K562 (cell line): ENCODE measurements at regions not wholly inside any gene's neighbourhood (a gene's known extent, or its start where the extent isn't known, plus 50 kb on each side); places are given as distances from the start of the nearest gene placed in this dataset.

Source experiments
- NFIC ChIP-seq: fragments of 450-650 bp; IDR thresholded peaks from 2 replicates; pipeline ENCODE4 v1.6.1; 2017; ENCODE audit warnings: mild to moderate bottlenecking, inconsistent platforms
- SNRNP70 ChIP-seq: fragments of 200-400 bp; formaldehyde crosslinking; optimal IDR thresholded peaks from 2 replicates; pipeline ENCODE3; 2017; ENCODE audit warnings: low read depth, low read length
- ZNF143 ChIP-seq: sonication (generic); formaldehyde crosslinking; IDR thresholded peaks from 2 replicates; pipeline ENCODE4 v1.9.0; 2022; ENCODE audit warnings: mild to moderate bottlenecking, missing genetic modification reagents
- TF ChIP-seq, protein P1 (sequence below): sonication (generic); formaldehyde crosslinking; IDR thresholded peaks from 2 replicates; pipeline ENCODE4 v1.8.1; 2022; ENCODE audit warnings: missing genetic modification reagents
- TF ChIP-seq, protein P2 (sequence below), 3 experiments: IDR thresholded peaks in 2 of 3; conservative IDR thresholded peaks in 1 of 3; 2 replicates each; pipeline ENCODE4 v1.5.1; 2011 to 2012; ENCODE audit warnings: low read length in 3 of 3, mild to moderate bottlenecking in 3 of 3, control low read depth in 2 of 3, improper control_type of control experiment in 1 of 3, inconsistent platforms in 1 of 3, low read depth in 1 of 3, mixed read lengths in 1 of 3, moderate library complexity in 1 of 3; ENCODE audit not compliant: insufficient read depth in 2 of 3
- TF ChIP-seq, protein P3 (sequence below), 2 experiments: fragments of 450-650 bp in 1 of 2; sonication (generic) in 1 of 2; formaldehyde crosslinking in 1 of 2; IDR thresholded peaks in 1 of 2; conservative IDR thresholded peaks in 1 of 2; 2 replicates each; pipeline versions ENCODE4 v1.6.1 to v1.8.1; 2016 to 2023; ENCODE audit warnings: mild to moderate bottlenecking in 2 of 2, moderate library complexity in 2 of 2, inconsistent platforms in 1 of 2, missing genetic modification reagents in 1 of 2

DNA sequence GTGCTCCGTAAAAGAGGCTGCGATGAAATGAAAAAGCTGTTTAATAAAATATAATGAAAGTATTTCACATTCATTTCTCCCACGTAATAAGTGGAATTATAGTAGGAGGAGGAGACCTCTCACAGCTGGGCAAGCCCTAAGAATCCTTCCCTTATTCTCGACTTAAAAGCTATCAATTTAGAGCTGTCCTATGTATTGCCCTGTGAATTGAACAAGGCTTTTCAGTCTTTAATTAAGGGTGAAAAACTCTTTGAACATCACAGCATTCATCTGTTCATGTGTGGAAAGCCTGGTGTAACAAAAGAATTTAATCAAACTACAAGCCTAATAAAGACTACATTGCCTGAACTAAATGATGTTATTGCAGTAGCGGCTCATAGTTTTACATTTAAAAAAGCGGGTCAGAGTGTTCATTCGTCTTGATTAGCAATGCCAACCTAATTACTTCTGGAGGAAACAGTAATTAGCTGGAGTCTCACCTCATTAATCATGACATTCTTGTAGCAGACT lies 142.0 kb downstream of the ETNK1 start:
- TF ChIP-seq, protein P1, sequence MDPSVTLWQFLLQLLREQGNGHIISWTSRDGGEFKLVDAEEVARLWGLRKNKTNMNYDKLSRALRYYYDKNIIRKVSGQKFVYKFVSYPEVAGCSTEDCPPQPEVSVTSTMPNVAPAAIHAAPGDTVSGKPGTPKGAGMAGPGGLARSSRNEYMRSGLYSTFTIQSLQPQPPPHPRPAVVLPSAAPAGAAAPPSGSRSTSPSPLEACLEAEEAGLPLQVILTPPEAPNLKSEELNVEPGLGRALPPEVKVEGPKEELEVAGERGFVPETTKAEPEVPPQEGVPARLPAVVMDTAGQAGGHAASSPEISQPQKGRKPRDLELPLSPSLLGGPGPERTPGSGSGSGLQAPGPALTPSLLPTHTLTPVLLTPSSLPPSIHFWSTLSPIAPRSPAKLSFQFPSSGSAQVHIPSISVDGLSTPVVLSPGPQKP (CRISPR knock-in tag) = no peak
- TF ChIP-seq ZNF143 (CRISPR knock-in tag) = no peak
- TF ChIP-seq, protein P2, sequence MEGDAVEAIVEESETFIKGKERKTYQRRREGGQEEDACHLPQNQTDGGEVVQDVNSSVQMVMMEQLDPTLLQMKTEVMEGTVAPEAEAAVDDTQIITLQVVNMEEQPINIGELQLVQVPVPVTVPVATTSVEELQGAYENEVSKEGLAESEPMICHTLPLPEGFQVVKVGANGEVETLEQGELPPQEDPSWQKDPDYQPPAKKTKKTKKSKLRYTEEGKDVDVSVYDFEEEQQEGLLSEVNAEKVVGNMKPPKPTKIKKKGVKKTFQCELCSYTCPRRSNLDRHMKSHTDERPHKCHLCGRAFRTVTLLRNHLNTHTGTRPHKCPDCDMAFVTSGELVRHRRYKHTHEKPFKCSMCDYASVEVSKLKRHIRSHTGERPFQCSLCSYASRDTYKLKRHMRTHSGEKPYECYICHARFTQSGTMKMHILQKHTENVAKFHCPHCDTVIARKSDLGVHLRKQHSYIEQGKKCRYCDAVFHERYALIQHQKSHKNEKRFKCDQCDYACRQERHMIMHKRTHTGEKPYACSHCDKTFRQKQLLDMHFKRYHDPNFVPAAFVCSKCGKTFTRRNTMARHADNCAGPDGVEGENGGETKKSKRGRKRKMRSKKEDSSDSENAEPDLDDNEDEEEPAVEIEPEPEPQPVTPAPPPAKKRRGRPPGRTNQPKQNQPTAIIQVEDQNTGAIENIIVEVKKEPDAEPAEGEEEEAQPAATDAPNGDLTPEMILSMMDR (IDR thresholded peaks at IDR 0.05 in 2 of 3, conservative IDR thresholded peaks at IDR 0.05 in 1 of 3; ENCODE audit: insufficient read depth in 2 of 3, low read depth in 1 of 3, low read length in 3 of 3) = no peak
- no peak for TF ChIP-seq NFIC
- TF ChIP-seq SNRNP70 = no peak
- TF ChIP-seq, protein P3, sequence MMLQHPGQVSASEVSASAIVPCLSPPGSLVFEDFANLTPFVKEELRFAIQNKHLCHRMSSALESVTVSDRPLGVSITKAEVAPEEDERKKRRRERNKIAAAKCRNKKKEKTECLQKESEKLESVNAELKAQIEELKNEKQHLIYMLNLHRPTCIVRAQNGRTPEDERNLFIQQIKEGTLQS (IDR thresholded peaks at IDR 0.05) = no peak
- TF ChIP-seq, protein P3 (CRISPR knock-in tag; conservative IDR thresholded peaks at IDR 0.05) = no peak
